Lower leg skin (tissue), 4 donors: ENCODE measurements at regions not wholly inside any gene's neighbourhood (a gene's known extent, or its start where the extent isn't known, plus 50 kb on each side); places are given as distances from the start of the nearest gene placed in this dataset.

Source experiments
- DNase-seq, 2 donors: peaks; one replicate each; pipeline ENCODE4 v3.0.0-alpha.2; 2019; ENCODE audit warnings: low spot score in 2 of 2
- H3K4me3 ChIP-seq: fragments of 200-600 bp; sonication (generic); 2 replicates; pipeline ENCODE4 v1.5.1; 2017; ENCODE audit warnings: mild to moderate bottlenecking, low read depth; ENCODE audit not compliant: poor library complexity, severe bottlenecking
- CTCF ChIP-seq, 3 donors: fragments of 450-650 bp; IDR thresholded peaks; one replicate each; pipeline ENCODE4 v1.5.1; 2016; ENCODE audit warnings: antibody characterized with exemption in 3 of 3, mild to moderate bottlenecking in 3 of 3, moderate library complexity in 2 of 3
- POLR2A ChIP-seq, 2 donors: fragments of 450-650 bp; IDR thresholded peaks; one replicate each; pipeline ENCODE4 v1.6.1; 2016 to 2017; ENCODE audit warnings: antibody characterized with exemption in 2 of 2, mild to moderate bottlenecking in 1 of 2, moderate library complexity in 1 of 2
- whole genome bisulfite sequencing, 2 donors: methylation state at CpG; one replicate each; pipeline ENCODE4 v1.1.5; 2018; 5-methylcytosine and 5-hydroxymethylcytosine counted together
- intact Hi-C: fragments of 100-400 bp; cut with DNase I; formaldehyde crosslinking; loops from one replicate; pipeline ENCODE4 v1.15.0; 2023; ENCODE audit warnings: low total_unique reads

GRCh38 chr20:59441860-59442810 lies 141.7 kb downstream of the EDN3 start:
- 51 to 53% methylated on average over 12 of the region's 12 CpGs for WGBS, 2 donors
- intact Hi-C loops: no loop called here
- no peak overlapping the region for H3K4me3 ChIP-seq
- TF ChIP-seq CTCF (IDR thresholded peaks at IDR 0.05) (no peak), POLR2A (IDR thresholded peaks at IDR 0.05) (no peak)
- no peak for DNase-seq

- DNase-seq: no peak
- 51% methylated on average over 1 of the region's 1 CpG for WGBS, 2 donors
- no peak for TF ChIP-seq POLR2A (IDR thresholded peaks at IDR 0.05)
- TF ChIP-seq CTCF (IDR thresholded peaks at IDR 0.05): no peak
Measured at GRCh38 chr20:59443550-59443949, 143.1 kb downstream of the EDN3 start.

GRCh38 chr20:59446376-59446775 lies 146.0 kb downstream of the EDN3 start:
- DNase-seq: no peak
- 63 to 69% methylated on average over 4 of the region's 4 CpGs for WGBS, 2 donors
- no peak overlapping the region for H3K4me3 ChIP-seq
- intact Hi-C loops: no loop called here
- TF ChIP-seq CTCF (IDR thresholded peaks at IDR 0.05): no peak
- TF ChIP-seq POLR2A (IDR thresholded peaks at IDR 0.05): no peak

More at GRCh38 chr20:59443550-59443949, 143.1 kb downstream of the EDN3 start:
- intact Hi-C loops: no loop called here
- no peak overlapping the region for H3K4me3 ChIP-seq

GRCh38 chr20:59448196-59448595 lies 147.8 kb downstream of the EDN3 start:
- no peak overlapping the region for H3K4me3 ChIP-seq
- intact Hi-C loops: no loop called here
- 50 to 58% methylated on average over 4 of the region's 4 CpGs for WGBS, 2 donors
- no peak for DNase-seq
- TF ChIP-seq CTCF (IDR thresholded peaks at IDR 0.05): no peak
- no peak for TF ChIP-seq POLR2A (IDR thresholded peaks at IDR 0.05)

GRCh38 chr20:59448851-59449444 lies 148.5 kb downstream of the EDN3 start:
- intact Hi-C loops: no loop called here
- DNase-seq: no peak
- H3K4me3 ChIP-seq: no peak overlapping the region
- 56 to 59% methylated on average over 12 of the region's 12 CpGs for WGBS, 2 donors
- TF ChIP-seq POLR2A (IDR thresholded peaks at IDR 0.05) (no peak), CTCF (IDR thresholded peaks at IDR 0.05) (no peak)
